GM23338 (cell line): ENCODE measurements at regions not wholly inside any gene's neighbourhood (a gene's known extent, or its start where the extent isn't known, plus 50 kb on each side); places are given as distances from the start of the nearest gene placed in this dataset.

Experiments
- ATAC-seq: fragments of 200-7000 bp; cut with Tn5 transposase; 3 replicates; pipeline ENCODE4 v1.9.1; 2020
- DNase-seq: peaks from one replicate; pipeline ENCODE4 v3.0.0-alpha.2; 2015; ENCODE audit warnings: low spot score
- H2AFZ ChIP-seq: fragments of 200-600 bp; sonication (generic); 2 replicates; pipeline ENCODE4 v1.8.0; 2016; ENCODE audit warnings: antibody characterized with exemption, mild to moderate bottlenecking, moderate library complexity
- H3F3A ChIP-seq: fragments of 200-600 bp; sonication (generic); replicated peaks from 2 replicates; pipeline ENCODE4 v1.8.0; 2017; ENCODE audit warnings: antibody characterized with exemption, mixed run types, low read depth
- H3K27ac ChIP-seq: fragments of 200-600 bp; sonication (generic); 2 replicates; pipeline ENCODE4 v1.6.1; 2016; ENCODE audit warnings: low read depth
- H3K27me3 ChIP-seq: fragments of 200-600 bp; sonication (generic); 2 replicates; pipeline ENCODE4 v1.8.0; 2016; ENCODE audit warnings: mild to moderate bottlenecking, mixed run types, moderate library complexity; ENCODE audit not compliant: insufficient read depth
- H3K36me3 ChIP-seq: fragments of 200-600 bp; sonication (generic); 2 replicates; pipeline ENCODE4 v1.8.0; 2016; ENCODE audit warnings: mild to moderate bottlenecking; ENCODE audit not compliant: insufficient read depth
- H3K4me1 ChIP-seq: fragments of 200-600 bp; sonication (generic); 2 replicates; pipeline ENCODE4 v1.8.0; 2016; ENCODE audit warnings: mild to moderate bottlenecking, moderate library complexity; ENCODE audit not compliant: insufficient read depth
- H3K4me2 ChIP-seq: fragments of 200-600 bp; sonication (generic); 2 replicates; pipeline ENCODE4 v1.7.1; 2017; ENCODE audit warnings: mixed run types
- H3K4me3 ChIP-seq: fragments of 200-600 bp; sonication (generic); 2 replicates; pipeline ENCODE4 v1.6.1; 2016; ENCODE audit warnings: mixed run types
- H3K79me2 ChIP-seq: fragments of 200-600 bp; sonication (generic); replicated peaks from 2 replicates; pipeline ENCODE4 v1.8.0; 2017; ENCODE audit warnings: mild to moderate bottlenecking; ENCODE audit not compliant: insufficient read depth
- H3K9me2 ChIP-seq: fragments of 200-600 bp; sonication (generic); 2 replicates; pipeline ENCODE4 v1.8.0; 2017; ENCODE audit not compliant: insufficient read depth
- H4K20me1 ChIP-seq: fragments of 200-600 bp; sonication (generic); replicated peaks from 2 replicates; pipeline ENCODE4 v1.8.0; 2017; ENCODE audit warnings: mild to moderate bottlenecking; ENCODE audit not compliant: insufficient read depth
- H3K27ac Mint-ChIP-seq: 2 replicates; pipeline ENCODE4 v1.8.0; 2020; ENCODE audit warnings: inconsistent platforms, mild to moderate bottlenecking, moderate library complexity, mixed read lengths
- H3K27me3 Mint-ChIP-seq: 3 replicates; pipeline ENCODE4 v1.8.0; 2022; ENCODE audit warnings: low read depth, mild to moderate bottlenecking, moderate library complexity, mixed read lengths, inconsistent platforms; ENCODE audit not compliant: insufficient read depth, poor library complexity
- H3K36me3 Mint-ChIP-seq: 3 replicates; pipeline ENCODE4 v1.8.0; 2021; ENCODE audit warnings: low read depth, mild to moderate bottlenecking, inconsistent platforms, moderate library complexity, mixed read lengths
- H3K4me1 Mint-ChIP-seq: 3 replicates; pipeline ENCODE4 v1.8.0; 2020; ENCODE audit warnings: mild to moderate bottlenecking, inconsistent platforms, mixed read lengths
- H3K4me3 Mint-ChIP-seq: 3 replicates; pipeline ENCODE4 v1.8.0; 2021; ENCODE audit warnings: moderate library complexity, mild to moderate bottlenecking, inconsistent platforms, mixed read lengths
- H3K9me3 Mint-ChIP-seq: 3 replicates; pipeline ENCODE4 v1.8.0; 2020; ENCODE audit warnings: moderate library complexity, mild to moderate bottlenecking, inconsistent platforms, mixed read lengths
- CREB1 ChIP-seq: fragments of 250-450 bp; sonication (Bioruptor Pico); IDR thresholded peaks from 2 replicates; pipeline ENCODE4 v1.5.0; 2020; ENCODE audit warnings: low read depth, mild to moderate bottlenecking, moderate library complexity
- CTCF ChIP-seq, 2 experiments: fragments of 200-600 bp in 1 of 2; sonication (generic) in 1 of 2; conservative IDR thresholded peaks; 2 replicates each; pipeline versions ENCODE4 v1.5.1 to v1.6.1; 2016 to 2017; ENCODE audit warnings: antibody characterized with exemption in 2 of 2, low read depth in 2 of 2, mild to moderate bottlenecking in 2 of 2, moderate library complexity in 1 of 2
- ETS1 ChIP-seq: IDR thresholded peaks from 2 replicates; pipeline ENCODE4 v1.6.1; 2016; ENCODE audit warnings: antibody characterized with exemption
- EZH2 ChIP-seq: fragments of 200-600 bp; sonication (generic); IDR thresholded peaks from one replicate; pipeline ENCODE4 v1.8.0; 2017; ENCODE audit warnings: antibody characterized with exemption, mild to moderate bottlenecking, low read depth; ENCODE audit not compliant: unreplicated experiment
- EZH2phosphoT487 ChIP-seq: fragments of 200-600 bp; sonication (generic); IDR thresholded peaks from one replicate; pipeline ENCODE4 v1.8.1; 2018; ENCODE audit warnings: antibody characterized with exemption; ENCODE audit not compliant: unreplicated experiment
- JUNB ChIP-seq: IDR thresholded peaks from one replicate; pipeline ENCODE4 v1.6.1; 2016; ENCODE audit warnings: antibody characterized with exemption; ENCODE audit not compliant: unreplicated experiment
- NANOG ChIP-seq: IDR thresholded peaks from 2 replicates; pipeline ENCODE4 v1.6.1; 2016; ENCODE audit warnings: antibody characterized with exemption, borderline replicate concordance
- POLR2AphosphoS5 ChIP-seq: IDR thresholded peaks from 2 replicates; pipeline ENCODE4 v1.6.1; 2016; ENCODE audit warnings: antibody characterized with exemption, low read depth
- REST ChIP-seq: IDR thresholded peaks from one replicate; pipeline ENCODE4 v1.6.1; 2018; ENCODE audit warnings: antibody characterized with exemption; ENCODE audit not compliant: unreplicated experiment
- STAT1 ChIP-seq: IDR thresholded peaks from one replicate; pipeline ENCODE4 v1.6.1; 2016; ENCODE audit warnings: antibody characterized with exemption; ENCODE audit not compliant: unreplicated experiment
- ZNF114 ChIP-seq: fragments of 250-450 bp; sonication (Bioruptor Pico); IDR thresholded peaks from 2 replicates; pipeline ENCODE4 v1.5.0; 2020; ENCODE audit warnings: mild to moderate bottlenecking, moderate library complexity
- ZNF331 ChIP-seq: fragments of 250-450 bp; sonication (Bioruptor Pico); IDR thresholded peaks from 2 replicates; pipeline ENCODE4 v1.5.0; 2020; ENCODE audit warnings: low read depth, mild to moderate bottlenecking, moderate library complexity
- ZNF462 ChIP-seq: fragments of 250-450 bp; sonication (Bioruptor Pico); IDR thresholded peaks from 2 replicates; pipeline ENCODE4 v1.5.0; 2020; ENCODE audit warnings: mild to moderate bottlenecking, moderate library complexity

- Histone ChIP-seq H3K36me3 (no peaks in the 10 kb centered on the region), H3K27me3 (no peaks in the 10 kb centered on the region), H3K79me2 (no peaks in the 10 kb centered on the region), H3K9me2 (no peaks in the 10 kb centered on the region), H3K27ac (no peak overlapping the region), H4K20me1 (no peaks in the 10 kb centered on the region), H2AFZ (no peak overlapping the region), H3F3A (no peaks in the 10 kb centered on the region), H3K4me1 (no peaks in the 10 kb centered on the region), H3K4me3 (no peak overlapping the region), H3K4me2 (no peak overlapping the region)
- Mint-ChIP-seq H3K4me1 (no peaks in the 10 kb centered on the region), H3K9me3 (peaks cover 3% of the 10 kb centered on the region; the same call in 1 of the 3 replicates), H3K27ac (no peak overlapping the region), H3K4me3 (no peak overlapping the region), H3K36me3 (no peaks in the 10 kb centered on the region), H3K27me3 (no peaks in the 10 kb centered on the region)
- DNase-seq (no peak), ATAC-seq (no peak)
- TF ChIP-seq ETS1, result no peak
- TF ChIP-seq ZNF462, result no peak
- no peak for TF ChIP-seq EZH2phosphoT487
- no peak for TF ChIP-seq CREB1 (CRISPR knock-in tag)
- no peak for TF ChIP-seq EZH2
- TF ChIP-seq JUNB, result no peak
- no peak for TF ChIP-seq STAT1
- TF ChIP-seq POLR2AphosphoS5, result no peak
- TF ChIP-seq ZNF114 (CRISPR knock-in tag), result no peak
- no peak for TF ChIP-seq CTCF (conservative IDR thresholded peaks at IDR 0.05; ENCODE audit: low read depth in 2 of 2)
- no peak for TF ChIP-seq NANOG
- TF ChIP-seq REST, result no peak
- TF ChIP-seq ZNF331 (CRISPR knock-in tag), result no peak
Observed at GRCh38 chr15:30023798-30024295, 58.9 kb upstream of the GOLGA8J start.
